DOHH2 (cell line): ENCODE measurements at regions not wholly inside any gene's neighbourhood (a gene's known extent, or its start where the extent isn't known, plus 50 kb on each side); places are given as distances from the start of the nearest gene placed in this dataset.

ENCODE experiments used
- H3F3A ChIP-seq: fragments of 200-600 bp; sonication (generic), shearing (Covaris generic); 2 replicates; pipeline ENCODE4 v1.6.0; 2016; ENCODE audit warnings: antibody characterized with exemption, mild to moderate bottlenecking; ENCODE audit not compliant: control insufficient read depth, insufficient read depth
- H3K27ac ChIP-seq: fragments of 200-600 bp; sonication (generic); 2 replicates; pipeline ENCODE4 v1.5.1; 2014; ENCODE audit warnings: low read depth, mild to moderate bottlenecking, low read length, moderate library complexity
- H3K27me3 ChIP-seq: fragments of 200-600 bp; sonication (generic); 2 replicates; pipeline ENCODE4 v1.6.1; 2014; ENCODE audit warnings: mild to moderate bottlenecking, low read length, mixed read lengths; ENCODE audit not compliant: control insufficient read depth
- H3K36me3 ChIP-seq: fragments of 200-600 bp; sonication (generic); 2 replicates; pipeline ENCODE4 v1.6.1; 2014; ENCODE audit warnings: mild to moderate bottlenecking, low read length, moderate library complexity, mixed read lengths; ENCODE audit not compliant: control insufficient read depth
- H3K4me1 ChIP-seq: fragments of 200-600 bp; sonication (generic); 2 replicates; pipeline ENCODE4 v1.6.1; 2014; ENCODE audit warnings: mild to moderate bottlenecking, low read length, mixed read lengths; ENCODE audit not compliant: control insufficient read depth
- H3K4me2 ChIP-seq: fragments of 200-600 bp; sonication (generic); 2 replicates; pipeline ENCODE4 v1.6.0; 2014; ENCODE audit warnings: mild to moderate bottlenecking, low read length, moderate library complexity
- H3K4me3 ChIP-seq: fragments of 200-600 bp; sonication (generic); 2 replicates; pipeline ENCODE4 v1.5.1; 2014; ENCODE audit warnings: mild to moderate bottlenecking, low read length, mixed read lengths
- H3K79me2 ChIP-seq: fragments of 200-600 bp; sonication (generic); 2 replicates; pipeline ENCODE4 v1.6.1; 2014; ENCODE audit warnings: mild to moderate bottlenecking, low read length, mixed read lengths; ENCODE audit not compliant: control insufficient read depth
- H3K9me2 ChIP-seq: fragments of 200-600 bp; sonication (generic); replicated peaks from 2 replicates; pipeline ENCODE4 v1.6.1; 2014; ENCODE audit warnings: mild to moderate bottlenecking, low read length, mixed read lengths; ENCODE audit not compliant: control insufficient read depth
- H3K9me3 ChIP-seq: fragments of 200-600 bp; sonication (generic); 2 replicates; pipeline ENCODE4 v1.6.1; 2014; ENCODE audit warnings: antibody characterized with exemption, low read length, mixed read lengths; ENCODE audit not compliant: control insufficient read depth, insufficient read depth
- H4K20me1 ChIP-seq: fragments of 200-600 bp; sonication (generic); 2 replicates; pipeline ENCODE4 v1.6.0; 2014; ENCODE audit warnings: low read depth, mild to moderate bottlenecking, antibody characterized with exemption, low read length, moderate library complexity; ENCODE audit not compliant: control insufficient read depth, insufficient read depth
- EZH2phosphoT487 ChIP-seq: fragments of 200-600 bp; sonication (generic); IDR thresholded peaks from 2 replicates; pipeline ENCODE4 v1.6.1; 2017; ENCODE audit warnings: borderline replicate concordance, mild to moderate bottlenecking, antibody characterized with exemption, low read length, moderate library complexity, mixed read lengths
- TF ChIP-seq, protein P1 (sequence below): fragments of 200-600 bp; sonication (generic); IDR thresholded peaks from one replicate; pipeline ENCODE4 v1.5.1; 2014; ENCODE audit warnings: antibody characterized with exemption, mild to moderate bottlenecking, low read depth, low read length; ENCODE audit not compliant: poor library complexity, severe bottlenecking

DNA sequence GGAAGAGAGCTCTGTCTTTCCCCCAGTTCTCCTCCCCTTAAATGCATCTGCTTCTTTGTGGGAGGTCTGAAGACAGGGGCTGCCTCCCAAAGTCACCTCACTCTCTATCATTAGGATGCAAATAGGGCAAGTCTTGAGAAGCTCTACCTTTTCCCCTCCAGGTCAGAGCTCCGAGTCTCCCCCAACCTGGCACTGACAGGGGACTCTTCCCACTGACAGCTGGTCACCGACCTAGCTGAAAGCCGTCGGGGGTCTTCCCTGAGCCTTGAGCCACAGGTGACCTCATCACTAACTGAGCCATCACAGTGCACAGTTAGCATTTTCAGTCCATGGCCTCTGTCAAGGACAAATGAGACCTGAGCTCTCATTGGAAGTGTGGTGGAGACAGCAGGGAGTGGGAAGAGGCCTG lies 386.7 kb downstream of the HACE1 start:
- Histone ChIP-seq H3K79me2 (no peaks in the 10 kb centered on the region), H3K36me3 (no peaks in the 10 kb centered on the region), H4K20me1 (no peaks in the 10 kb centered on the region), H3K4me1 (no peaks in the 10 kb centered on the region), H3F3A (no peaks in the 10 kb centered on the region), H3K27me3 (no peaks in the 10 kb centered on the region), H3K9me3 (no peaks in the 10 kb centered on the region), H3K27ac (no peak overlapping the region), H3K4me3 (no peak overlapping the region), H3K4me2 (no peak overlapping the region), H3K9me2 (no peaks in the 10 kb centered on the region)
- TF ChIP-seq EZH2phosphoT487: no peak
- TF ChIP-seq, protein P1, sequence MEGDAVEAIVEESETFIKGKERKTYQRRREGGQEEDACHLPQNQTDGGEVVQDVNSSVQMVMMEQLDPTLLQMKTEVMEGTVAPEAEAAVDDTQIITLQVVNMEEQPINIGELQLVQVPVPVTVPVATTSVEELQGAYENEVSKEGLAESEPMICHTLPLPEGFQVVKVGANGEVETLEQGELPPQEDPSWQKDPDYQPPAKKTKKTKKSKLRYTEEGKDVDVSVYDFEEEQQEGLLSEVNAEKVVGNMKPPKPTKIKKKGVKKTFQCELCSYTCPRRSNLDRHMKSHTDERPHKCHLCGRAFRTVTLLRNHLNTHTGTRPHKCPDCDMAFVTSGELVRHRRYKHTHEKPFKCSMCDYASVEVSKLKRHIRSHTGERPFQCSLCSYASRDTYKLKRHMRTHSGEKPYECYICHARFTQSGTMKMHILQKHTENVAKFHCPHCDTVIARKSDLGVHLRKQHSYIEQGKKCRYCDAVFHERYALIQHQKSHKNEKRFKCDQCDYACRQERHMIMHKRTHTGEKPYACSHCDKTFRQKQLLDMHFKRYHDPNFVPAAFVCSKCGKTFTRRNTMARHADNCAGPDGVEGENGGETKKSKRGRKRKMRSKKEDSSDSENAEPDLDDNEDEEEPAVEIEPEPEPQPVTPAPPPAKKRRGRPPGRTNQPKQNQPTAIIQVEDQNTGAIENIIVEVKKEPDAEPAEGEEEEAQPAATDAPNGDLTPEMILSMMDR: no peak

DNA sequence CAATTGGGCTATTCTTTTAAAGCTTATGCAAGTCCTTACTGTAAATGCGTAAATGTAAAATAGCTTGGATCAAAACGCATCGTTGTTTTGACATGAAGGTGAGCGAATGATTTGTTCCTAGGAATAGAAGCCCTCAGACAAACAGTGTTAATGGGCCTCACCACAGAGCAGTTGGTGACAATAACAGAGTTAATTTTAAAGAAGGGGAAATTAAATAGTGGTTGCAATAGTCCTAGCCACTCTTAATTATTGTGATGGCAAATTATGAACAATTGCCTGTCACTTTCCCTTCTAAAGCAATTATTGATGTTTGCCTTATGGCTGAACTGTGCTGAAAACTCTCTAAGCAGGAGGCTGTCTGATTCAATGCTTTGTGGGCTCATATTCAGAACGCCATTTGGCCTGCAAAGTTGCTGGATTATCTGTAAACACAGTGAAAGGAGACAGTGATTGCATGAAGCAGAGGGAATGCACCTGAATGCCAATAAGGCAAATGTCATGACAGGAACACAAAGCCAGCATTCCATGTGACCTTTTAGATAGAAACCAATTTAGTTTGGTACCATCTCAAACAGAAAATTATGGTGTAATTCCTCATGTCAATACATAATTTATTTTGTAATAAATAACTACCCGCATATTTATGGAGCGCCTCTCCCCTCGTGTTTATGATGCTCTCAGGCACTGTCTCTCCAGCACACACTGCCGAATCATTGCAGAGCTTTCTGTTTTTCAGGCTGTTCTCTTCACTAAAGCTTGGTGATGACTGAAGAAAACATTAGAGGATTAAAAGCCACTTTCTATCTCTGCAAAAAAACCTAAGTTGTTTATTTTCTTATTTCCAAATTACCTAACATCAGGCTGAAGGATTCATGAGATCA lies 387.5 kb downstream of the HACE1 start:
- Histone ChIP-seq H3K36me3 (no peaks in the 10 kb centered on the region), H3K4me3 (no peak overlapping the region), H3K27ac (no peak overlapping the region), H3K9me3 (no peaks in the 10 kb centered on the region), H4K20me1 (no peaks in the 10 kb centered on the region), H3K9me2 (no peaks in the 10 kb centered on the region), H3K4me2 (no peak overlapping the region), H3F3A (no peaks in the 10 kb centered on the region), H3K27me3 (no peaks in the 10 kb centered on the region), H3K4me1 (no peaks in the 10 kb centered on the region), H3K79me2 (no peaks in the 10 kb centered on the region)
- TF ChIP-seq, protein P1: no peak
- no peak for TF ChIP-seq EZH2phosphoT487

DNA sequence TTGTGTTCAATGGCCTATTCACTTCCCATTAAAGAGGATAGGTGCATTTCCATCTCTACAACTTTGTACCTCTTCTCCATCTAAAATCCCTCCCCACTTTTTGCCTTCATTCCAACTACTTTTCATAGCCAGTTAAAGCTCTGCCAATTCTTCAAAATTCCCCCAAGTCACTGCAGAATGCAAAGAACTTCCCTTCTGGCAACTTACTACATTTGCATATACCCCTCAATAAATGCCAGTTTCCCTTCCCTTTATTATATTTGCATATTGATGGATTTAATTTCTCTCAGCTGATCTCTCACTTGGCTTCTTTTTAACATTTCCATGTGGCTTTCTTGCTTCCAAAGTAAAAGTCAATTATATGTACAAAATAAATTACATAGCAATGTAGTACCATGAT lies 393.4 kb downstream of the HACE1 start:
- H3K9me3 ChIP-seq: no peaks in the 10 kb centered on the region
- TF ChIP-seq, protein P1: no peak
- TF ChIP-seq EZH2phosphoT487: no peak
- no peaks in the 10 kb centered on the region for H3K27me3 ChIP-seq
- no peak overlapping the region for H3K27ac ChIP-seq
- no peaks in the 10 kb centered on the region for H4K20me1 ChIP-seq
- no peaks in the 10 kb centered on the region for H3K79me2 ChIP-seq
- no peaks in the 10 kb centered on the region for H3K9me2 ChIP-seq
- no peaks in the 10 kb centered on the region for H3F3A ChIP-seq
- H3K4me2 ChIP-seq: no peak overlapping the region
- 0 out of 2 replicates have a peak, but pooled peaks cover 3% of the 10 kb centered on the region for H3K4me1 ChIP-seq
- no peak overlapping the region for H3K4me3 ChIP-seq
- H3K36me3 ChIP-seq: no peaks in the 10 kb centered on the region
